HG03575 (cell line): ENCODE measurements at regions not wholly inside any gene's neighbourhood (a gene's known extent, or its start where the extent isn't known, plus 50 kb on each side); places are given as distances from the start of the nearest gene placed in this dataset.
"Not testable (repeated sequence)": the region's sequence is repeated elsewhere in the genome, so short reads cannot be mapped to it uniquely, and the experiment has no call there.

Experiments used
- ATAC-seq: cut with Tn5 transposase; IDR thresholded peaks from one replicate; pipeline ENCODE4 v1.9.1; 2021; ENCODE audit not compliant: unreplicated experiment, insufficient number of reproducible peaks, low FRiP score; ENCODE audit errors: extremely low read depth

DNA sequence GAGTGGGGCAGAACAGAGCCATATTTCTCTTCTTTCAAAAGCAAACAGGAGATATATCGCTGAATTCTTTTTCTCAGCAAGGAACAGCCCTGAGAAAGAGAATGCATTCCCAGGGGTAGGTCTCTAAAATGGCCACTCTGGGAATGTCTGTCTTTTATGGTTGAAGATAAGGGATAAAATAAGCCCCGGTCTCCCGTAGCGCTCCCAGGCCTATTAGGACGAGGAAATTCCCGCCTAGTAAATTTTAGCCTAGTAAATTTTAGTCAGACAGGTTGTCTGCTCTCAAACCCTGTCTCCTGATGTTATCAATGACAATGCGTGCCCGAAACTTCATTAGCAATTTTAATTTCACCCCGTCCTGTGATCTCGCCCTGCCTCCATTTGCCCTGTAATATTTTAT, 73.9 kb upstream of the WIPF1 start:
- not testable (repeated sequence) for ATAC-seq

DNA sequence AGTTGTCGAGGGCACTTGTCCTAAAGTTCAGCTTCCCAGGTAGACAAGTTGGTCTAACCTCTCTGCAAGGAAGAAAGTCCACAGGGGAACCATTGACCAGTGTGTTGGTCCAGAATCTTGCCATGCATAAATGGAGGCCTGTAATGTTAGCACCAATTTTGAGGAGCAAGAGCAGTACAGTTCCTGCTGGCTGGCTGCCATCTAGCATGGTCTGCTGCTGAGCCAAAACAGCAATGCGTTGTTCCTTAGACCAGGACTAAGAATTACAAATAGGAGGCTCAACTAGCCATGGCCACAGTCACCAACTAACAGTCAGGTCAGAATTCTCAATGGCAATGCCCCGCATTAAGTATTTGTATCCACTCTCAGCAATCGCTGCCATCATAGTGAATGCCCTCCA, 72.8 kb upstream of the WIPF1 start:
- ATAC-seq = no peak

DNA sequence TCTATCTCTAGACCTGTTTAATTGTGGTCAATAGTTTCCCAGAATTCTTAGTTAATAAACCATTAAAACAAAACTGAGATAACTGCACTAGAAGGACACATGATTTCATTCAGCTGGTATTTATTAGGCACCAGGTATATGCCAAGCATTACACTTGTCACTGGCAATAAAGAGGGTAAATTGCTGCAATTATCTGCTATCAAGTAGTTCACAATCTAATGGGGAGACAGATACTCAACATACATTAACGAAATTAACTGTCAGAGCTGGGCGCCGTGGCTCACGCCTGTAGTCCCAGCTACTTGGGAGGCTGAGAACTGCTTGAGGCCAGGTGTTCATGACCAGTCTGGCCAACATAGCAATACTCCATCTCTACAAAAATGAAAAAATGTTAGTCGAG, 71.7 kb upstream of the WIPF1 start:
- no peak for ATAC-seq

DNA sequence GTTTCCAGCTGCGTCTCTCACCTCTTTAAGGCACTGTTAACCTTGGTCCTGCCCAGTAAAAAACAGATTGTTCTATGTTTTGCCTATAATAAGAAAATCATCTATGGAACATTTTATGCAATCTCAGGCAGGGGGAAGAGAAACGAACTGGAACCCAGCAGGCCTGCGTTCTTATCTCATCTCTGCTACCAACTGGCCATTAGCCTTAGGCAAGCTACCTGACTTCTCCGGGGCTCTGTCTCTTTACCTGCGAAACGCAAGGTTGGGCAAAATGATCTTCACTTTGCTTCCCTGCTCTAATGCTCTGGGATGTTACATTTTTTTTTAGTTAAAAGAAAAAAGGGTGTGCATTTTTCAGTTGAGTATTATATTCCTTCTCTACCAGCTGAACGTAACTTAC, 70.5 kb upstream of the WIPF1 start:
- ATAC-seq = no peak

DNA sequence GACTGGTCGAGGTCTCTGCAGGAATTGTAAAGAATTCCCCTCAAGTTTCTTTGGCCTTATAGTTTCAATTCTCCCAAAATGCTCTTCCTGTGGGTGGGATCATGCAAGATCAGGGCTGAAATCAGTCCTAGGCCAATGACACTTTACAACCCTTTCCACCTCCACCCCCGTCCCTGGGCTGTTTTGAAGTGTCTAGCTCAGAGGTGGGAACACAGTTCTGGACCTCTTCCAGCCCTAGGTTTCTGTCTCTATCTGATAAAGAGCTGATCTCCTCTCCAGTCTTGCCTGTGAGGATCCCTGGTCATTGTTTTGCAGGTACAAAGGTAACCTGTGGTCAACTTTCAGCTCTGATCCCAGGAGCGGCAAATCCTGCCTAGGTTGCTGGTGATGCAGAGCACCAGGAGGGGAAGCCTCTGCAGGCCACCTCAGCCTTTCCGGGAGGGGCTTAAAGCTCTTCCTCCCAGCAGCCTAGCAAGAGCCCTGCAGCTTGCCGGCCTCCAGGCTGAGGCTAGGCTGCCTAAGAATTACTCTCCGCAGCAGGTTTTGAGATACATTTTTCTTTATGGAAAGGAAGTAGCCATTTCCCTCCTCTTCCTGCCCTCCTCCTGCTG, 69.8 kb upstream of the WIPF1 start:
- no peak for ATAC-seq

DNA sequence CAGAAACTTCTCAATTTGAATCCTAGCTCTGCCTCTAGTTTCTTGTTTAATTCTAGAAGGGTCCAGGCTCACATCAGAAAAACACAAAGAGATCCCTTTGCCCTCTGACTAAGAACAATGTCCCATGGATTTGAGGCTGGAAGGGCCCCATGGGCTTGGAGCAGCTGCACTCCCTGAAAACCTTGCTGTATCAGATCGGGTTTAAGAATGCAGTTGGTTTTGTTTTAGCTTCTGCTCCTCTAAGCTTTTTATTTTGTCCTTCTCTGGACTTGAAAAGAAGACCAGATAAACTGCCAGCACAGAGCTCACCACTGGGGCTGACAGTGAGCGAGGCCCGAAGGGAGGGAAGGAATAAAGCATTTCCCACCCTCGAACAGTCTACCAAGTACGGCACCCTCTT, 69.2 kb upstream of the WIPF1 start:
- no peak for ATAC-seq

DNA sequence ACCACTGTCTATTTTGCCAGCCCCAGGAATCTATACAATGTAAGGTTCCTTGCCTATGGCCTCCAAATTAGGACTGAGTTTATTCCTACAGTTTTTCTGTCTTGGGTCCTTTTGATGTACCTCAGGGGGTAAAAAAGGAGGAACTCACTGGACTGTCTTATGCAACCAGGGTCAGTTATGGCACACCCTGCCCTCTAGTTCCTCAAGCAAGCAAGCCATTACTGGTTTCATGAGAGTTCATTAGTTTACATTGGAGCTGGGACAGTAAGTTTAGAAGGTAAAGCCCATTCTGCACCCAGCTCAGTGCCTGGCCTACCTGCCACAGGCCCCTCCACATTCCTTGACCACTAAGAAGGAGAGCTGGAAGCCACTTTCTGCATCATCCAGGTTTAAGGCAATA, 68.7 kb upstream of the WIPF1 start:
- ATAC-seq = no peak

DNA sequence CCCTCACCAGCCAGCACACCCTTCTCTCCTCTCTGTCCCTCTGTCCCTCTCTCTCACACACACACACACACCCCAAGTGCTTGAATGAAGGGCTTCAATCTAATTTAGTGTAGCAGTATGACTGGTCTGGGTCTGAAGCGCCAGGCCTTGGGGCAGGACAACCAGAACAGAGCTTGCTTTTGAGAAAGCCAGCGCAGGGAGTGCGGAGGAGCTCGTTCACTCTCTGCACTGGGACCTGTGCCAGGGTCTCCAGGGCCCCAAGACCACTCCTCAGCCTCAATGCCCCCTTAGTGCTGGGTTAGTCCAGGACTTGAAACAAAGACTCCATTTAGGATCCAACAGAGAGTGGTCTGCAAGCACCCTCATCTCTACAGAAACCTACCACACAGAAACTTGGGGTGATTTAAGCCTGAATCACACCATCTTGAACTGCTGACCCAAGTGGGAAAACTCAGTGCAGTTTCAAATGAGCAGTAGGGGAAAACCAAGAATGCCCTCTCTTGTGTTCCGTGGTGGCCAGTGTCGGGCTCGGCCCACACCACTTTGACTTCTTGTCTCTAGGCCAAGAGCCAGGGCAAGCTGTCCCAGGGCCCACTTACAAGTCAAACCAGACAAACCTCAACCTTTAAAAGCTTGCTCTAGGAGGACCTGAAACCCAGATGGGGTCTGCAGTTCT, 66.6 kb upstream of the WIPF1 start:
- no peak for ATAC-seq

DNA sequence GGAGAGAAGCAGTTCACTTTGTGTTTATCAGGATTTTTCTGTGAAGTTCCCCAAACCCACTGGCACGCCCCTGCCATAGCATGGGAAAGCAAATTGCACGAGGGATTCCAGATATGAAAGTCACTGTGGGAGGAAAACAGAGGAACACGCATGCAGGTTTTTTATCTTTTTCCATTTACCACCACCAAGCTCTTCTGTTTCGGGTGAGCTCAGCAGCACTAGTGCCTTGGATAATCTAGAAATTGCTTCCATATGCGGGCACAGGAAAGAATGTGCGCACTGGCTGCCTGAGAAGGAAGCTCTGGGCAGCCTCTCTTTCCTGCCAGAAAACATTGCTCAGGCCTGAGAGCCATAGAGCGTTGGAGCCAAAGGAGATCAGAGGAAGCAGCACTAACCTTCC, 65.9 kb upstream of the WIPF1 start:
- no peak for ATAC-seq

DNA sequence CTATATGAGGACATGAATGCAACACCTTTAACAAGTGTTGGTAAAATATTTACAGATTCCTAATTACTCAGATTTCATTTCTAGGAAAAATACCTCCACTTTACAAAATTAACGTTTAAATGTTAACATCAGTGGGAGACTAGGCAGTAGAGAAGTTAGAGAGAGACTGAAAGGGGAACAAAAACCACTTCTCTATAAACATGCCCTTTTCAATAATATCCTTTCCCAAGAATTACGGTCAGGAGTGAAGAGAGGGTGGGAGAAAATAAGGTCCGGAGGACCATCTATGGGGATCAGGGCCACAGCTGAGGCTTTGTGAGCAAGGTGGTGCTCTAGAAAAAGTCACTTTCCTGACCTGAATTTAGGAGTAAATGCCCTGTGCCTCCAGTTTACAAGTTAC, 65.3 kb upstream of the WIPF1 start:
- ATAC-seq = no peak

DNA sequence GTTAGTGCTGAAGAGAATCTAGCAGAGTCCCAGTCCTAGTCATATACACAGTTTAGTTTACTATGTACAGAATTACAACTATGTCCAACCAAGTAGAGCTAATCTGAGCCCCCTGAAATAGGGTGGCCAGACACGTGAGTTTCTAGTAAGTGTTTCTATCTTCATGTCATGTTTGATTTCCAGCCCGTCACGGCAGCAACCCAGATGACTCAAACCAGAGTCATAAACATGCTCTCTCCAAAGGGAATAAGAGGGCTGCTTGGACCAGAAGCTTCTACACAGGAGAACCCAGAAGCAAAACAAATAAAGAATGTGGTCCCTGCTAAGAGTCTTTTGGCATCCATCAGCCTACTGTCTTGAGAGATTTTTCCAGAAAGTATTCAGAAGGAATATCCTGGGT, 64.9 kb upstream of the WIPF1 start:
- no peak for ATAC-seq

DNA sequence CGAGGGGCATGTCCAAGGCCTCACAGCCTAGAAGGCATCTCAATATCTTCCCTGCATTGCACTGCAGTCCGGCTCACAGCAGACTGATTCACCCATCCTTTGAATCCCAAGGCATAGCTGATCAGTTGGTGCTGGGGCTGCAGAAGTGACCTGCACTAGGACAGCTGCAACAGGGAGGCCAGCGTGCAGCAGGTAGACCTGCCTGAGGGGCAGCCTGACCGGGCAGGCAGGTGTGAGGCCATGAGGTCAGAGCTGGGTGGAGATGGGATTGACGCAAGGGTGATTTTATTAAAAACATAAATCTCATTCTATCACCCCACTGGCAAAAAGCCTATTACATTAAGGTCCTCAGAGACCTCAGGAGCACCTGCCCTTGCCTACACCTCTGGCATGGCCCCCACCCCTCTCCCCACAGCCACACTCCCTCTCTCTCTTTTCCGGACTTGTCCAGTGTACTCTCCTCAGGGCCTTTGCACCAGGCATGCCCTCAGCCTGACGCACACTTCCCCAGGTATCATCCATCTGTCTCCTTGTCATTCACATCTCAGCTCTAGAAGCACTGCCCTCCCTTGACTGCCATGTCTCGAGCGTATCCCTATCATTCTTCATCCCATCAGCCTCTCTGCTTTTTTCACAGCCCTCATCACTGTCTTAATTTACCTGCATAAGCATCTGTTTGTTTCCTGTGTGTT, 63.5 kb upstream of the WIPF1 start:
- no peak for ATAC-seq

DNA sequence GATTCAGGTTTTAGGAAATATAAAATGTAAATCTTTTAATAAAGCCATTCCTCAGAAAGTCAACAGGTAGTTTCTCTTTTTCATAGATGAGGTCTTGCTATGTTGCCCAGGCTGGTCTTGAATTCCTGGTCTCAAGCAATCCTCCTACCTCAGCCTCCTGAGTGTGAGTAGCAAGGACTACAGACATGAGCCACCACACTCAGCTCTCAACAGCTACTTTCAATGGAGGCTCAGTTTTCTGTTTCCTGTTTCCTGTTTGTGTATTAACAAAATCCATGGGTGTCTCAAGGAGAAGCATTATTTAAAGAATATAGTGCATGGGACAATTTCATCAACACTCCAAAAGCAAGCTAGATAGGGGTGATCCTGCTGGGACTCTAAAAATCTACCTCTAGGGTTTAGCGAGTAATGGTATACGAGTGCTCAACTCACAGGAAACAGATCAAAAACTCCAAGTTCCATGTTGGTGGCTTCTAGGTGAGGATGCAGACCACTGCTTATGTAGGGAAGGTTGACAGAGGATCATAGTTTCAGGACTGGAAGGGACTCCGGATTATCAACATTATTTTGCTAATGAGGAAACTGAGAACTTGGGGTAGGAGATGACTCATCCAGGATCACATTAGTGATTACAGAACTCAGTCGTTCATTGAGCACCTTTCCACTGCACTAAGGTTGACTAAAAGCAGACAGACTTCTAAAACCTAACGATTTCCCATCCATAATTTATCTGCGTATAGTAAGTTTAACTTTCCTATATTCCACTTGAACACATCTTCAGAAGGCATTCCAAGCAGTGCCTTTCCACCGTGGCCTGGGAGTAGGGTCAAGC, 61.7 kb upstream of the WIPF1 start:
- no peak for ATAC-seq

DNA sequence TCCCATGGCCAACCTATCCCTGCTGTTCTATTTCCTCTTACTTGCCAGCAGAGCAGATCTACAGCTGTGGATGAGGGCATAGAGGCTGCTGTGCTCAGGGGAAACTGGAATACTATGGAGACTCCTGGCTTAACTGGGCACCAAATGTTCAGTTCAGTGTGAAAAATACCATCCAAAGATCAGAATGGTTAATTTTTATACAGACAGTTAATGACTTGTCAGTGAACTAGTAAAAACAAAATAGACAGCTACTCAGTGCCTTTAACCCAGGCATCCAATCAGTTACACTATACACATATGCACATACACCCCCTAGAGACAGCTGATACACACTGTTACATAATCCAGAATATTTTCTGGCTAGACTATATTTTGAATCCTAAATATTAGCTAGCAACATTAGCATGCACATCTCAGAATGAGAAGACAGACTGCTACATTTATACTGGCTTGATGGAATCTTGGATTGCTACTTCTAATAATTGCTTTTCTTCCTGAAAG, 59.1 kb upstream of the WIPF1 start:
- no peak for ATAC-seq

DNA sequence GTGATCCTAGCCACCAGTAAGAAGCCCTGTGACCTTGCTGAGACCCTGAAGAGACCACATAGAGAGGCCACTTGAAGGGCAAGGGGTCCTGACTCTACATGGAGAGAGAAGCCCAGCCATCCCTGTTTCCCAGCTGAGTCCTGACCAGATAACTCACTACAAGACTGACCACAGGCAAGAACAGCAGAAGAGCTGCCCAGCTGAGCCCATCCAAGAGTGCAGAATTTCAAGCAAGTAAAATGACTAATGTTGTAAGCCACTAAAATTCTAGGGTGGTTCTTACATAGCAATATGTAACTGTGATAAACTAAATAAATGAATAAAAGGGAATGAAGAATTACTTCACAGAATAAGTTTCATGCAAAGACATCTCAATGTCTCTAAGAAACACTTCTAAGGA, 58.4 kb upstream of the WIPF1 start:
- ATAC-seq = no peak

DNA sequence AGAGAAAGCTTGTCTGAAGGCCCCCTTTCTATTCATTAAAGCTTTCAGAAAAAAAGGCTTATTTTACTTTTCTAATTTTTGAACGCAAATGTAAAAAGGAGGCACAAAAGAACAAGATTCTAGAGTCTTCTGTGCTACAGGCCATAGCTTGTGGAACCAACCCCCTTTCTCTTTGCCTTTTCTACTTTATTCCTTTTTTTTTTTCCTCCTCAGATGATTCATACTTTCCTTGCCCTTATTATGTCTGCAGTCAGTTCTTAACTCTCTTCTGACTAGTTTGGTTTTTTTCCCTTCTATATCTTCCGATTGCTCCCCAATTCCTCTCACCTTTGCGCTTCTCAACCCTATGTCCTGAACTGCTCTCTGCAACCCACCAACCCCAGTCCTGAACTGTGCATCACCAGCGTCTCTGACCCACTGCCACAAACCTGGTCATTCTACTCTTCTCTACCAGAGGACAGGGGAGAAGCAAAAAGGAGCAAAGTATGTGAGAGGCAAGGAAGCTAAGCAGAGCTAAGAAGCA, 56.9 kb upstream of the WIPF1 start:
- no peak for ATAC-seq

DNA sequence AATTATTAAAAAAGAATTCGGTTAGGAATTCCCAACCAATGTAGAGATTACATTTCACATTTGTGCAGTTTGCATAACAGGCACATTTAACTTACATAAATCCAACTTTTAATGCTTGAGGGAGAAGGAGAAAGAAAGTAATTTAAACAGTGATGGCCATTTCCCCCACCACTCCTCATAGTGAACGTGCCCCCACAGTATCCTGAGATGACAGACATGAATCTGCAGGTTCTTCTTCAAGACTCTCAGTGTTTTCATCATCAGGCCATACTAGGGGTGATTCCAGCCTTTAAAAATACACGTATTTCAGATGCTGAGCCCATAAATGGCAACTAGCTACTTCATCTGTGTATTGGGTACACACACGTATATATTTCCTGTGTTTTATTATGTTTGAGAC, 51.3 kb upstream of the WIPF1 start:
- ATAC-seq = no peak
